SK-N-MC (cell line): ENCODE measurements at regions not wholly inside any gene's neighbourhood (a gene's known extent, or its start where the extent isn't known, plus 50 kb on each side); places are given as distances from the start of the nearest gene placed in this dataset.

Experiments
- EZH2 ChIP-seq: fragments of 200-600 bp; sonication (generic); IDR thresholded peaks from one replicate; pipeline ENCODE4 v1.6.1; 2017; ENCODE audit warnings: antibody characterized with exemption
- FOXP2 ChIP-seq: optimal IDR thresholded peaks from 2 replicates; pipeline ENCODE3; 2011; ENCODE audit warnings: mild to moderate bottlenecking, moderate library complexity; ENCODE audit not compliant: insufficient read depth; ENCODE audit errors: extremely low read length, control extremely low read depth
- POLR2AphosphoS5 ChIP-seq: IDR thresholded peaks from 2 replicates; pipeline ENCODE4 v1.6.1; 2012; ENCODE audit warnings: mild to moderate bottlenecking, low read depth, low read length, borderline replicate concordance

DNA sequence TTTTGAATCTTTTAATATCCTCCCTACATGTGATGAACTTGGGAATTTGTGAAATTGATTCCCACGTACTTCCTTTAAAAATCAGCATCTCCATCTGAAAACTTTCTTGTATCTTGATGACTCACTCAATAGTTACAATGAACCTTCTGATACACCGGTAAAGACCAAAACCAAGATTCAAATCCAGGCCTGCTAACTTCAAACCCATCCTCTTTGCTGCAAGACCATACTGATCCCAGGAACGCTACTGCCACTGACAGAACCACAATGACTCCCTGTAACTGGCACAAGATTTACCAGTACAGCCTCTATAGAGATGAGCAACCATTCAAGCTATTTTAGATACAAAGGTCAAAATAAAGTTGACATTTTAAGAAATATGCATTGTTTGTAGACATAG lies 332.9 kb downstream of the DNAH5 start:
- no peak for TF ChIP-seq POLR2AphosphoS5
- TF ChIP-seq EZH2: no peak
- no peak for TF ChIP-seq FOXP2
